NCI-H1092 treated with DMSO at 0.1 percent for 48 hours (cell line): ENCODE measurements at regions not wholly inside any gene's neighbourhood (a gene's known extent, or its start where the extent isn't known, plus 50 kb on each side); places are given as distances from the start of the nearest gene placed in this dataset.

ENCODE experiments used
- DNase-seq: peaks from one replicate; lab custom pipeline; 2025; lab: John Stamatoyannopoulos, UW

DNA sequence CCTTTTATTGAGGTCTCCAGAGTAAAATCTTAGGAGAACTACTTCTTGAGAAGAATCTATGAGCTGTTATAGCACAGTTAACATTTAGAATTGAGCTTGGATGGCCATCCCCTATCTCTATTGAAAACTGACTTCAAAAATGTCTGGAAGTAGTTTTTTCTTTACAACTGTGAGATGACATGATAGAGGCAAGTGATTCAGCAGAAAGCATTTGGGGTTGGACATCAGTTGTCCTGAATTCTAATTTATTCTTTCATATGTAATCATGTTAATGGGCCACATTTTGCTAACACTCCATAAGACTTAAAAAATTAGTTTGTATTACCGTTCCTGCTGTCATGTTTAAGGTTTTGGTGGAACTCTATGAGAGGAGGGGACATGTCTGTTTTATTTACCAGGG lies 237.0 kb upstream of the SLC14A2 start:
- DNase-seq = no peak

DNA sequence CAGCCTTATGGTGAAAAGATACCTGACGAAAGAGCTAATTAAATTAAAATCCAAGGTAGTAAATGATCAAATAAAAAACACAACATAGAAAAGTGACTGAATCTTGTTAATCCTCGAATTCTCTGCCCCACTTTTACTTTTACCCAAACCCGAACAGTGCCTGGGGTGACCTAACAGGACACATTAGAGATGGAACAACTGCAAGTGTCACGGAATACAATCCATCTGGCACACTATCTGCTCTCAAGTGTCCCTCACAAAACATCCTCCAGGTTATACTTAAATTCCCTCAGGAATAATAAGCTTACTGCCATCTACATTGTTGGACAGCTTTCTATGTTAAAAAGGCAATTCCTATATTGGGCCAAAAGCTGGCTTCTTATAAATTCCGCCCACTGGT lies 236.3 kb upstream of the SLC14A2 start:
- DNase-seq = no peak

DNA sequence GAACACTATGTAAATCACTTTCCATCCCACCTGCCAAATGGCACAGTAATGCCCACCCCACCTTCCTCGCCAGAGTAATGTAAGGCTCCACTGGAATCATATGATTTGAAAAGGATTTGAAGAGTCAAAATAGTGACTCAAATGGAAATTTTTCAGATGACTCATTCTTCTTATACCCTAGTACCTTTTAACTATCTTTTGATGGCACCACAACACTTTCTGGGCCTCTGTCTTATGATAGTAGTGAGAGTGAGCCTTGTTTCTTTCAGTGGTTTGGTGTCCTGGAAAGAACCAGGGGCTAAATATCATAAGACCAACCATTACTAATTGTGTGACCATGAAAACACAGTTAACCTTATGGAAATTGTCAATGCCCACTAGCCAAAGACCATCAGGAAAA lies 235.4 kb upstream of the SLC14A2 start:
- no peak for DNase-seq

DNA sequence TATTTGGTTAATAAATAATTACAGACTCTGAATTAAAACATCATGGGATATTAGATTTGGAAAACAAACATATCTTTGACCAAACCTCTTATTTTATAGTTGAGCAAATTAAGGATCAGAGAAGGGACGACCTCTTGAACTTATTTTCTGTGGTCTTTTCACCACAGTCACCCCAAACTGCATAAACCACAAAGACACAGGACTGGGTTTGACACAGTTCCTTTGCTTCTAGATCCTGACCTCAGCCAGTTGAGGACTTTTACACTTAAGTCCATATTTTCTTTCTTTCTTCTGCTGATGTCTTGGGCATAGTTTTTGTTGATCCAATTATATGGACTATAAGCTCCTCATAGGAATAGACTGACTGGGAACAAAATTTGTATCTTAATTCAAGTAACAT lies 234.0 kb upstream of the SLC14A2 start:
- DNase-seq = no peak

DNA sequence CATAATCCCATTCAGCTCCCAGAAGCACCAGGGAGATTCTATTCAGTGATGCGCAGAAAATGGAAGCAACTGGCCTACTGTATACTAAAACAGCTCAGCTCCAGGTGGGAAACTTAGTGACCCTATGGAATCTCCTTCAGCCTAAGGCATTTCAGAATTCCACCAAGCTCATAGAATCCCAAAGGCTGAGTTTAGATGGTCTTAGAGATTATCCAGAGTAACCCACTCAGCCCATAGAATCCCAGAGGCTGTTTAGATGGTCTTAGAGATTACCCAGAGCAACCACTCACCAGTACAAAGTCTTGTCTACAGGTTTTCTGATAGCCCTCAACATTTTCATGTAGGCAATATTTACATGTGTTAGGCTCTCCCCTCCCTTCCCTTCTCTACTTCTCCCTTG lies 232.0 kb upstream of the SLC14A2 start:
- DNase-seq = no peak

DNA sequence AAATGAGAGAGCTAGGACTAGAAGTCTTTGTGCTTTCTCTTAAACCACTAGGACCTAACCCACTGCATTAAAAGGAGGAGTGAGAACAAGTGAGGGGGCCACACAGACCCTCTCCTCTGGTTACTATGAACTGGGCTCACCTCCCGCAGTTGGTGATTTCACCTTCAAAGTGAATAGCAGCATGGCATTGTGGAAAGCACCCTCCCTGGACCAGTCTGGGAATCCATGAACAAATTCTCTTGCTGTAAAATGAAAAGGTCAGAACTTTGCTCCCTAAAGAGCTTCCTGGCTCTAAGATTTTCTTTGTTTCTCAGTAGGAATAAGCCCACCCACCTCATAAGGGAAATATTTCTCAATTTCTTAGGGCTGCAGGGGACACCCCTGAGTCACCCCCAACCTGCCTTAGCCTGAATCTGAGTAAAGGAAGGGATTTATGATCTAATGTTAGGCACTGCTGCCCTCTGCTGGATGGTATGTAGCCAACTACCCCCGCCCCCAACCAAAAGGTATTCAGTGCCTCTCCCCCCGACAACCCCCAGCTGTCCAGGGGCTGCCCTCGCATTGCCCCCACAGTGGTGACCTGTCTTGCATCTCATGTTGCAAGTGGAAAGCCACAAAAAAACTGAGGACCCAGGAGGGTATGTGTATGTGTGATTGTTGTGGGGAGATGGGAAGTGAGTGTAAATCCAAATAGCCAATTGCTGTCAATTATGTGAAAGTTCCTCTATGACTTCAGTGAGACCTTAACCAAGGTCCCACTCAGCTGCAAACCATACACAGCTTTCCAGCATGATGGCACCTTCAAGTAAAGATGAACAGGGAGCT lies 230.9 kb upstream of the SLC14A2 start:
- DNase-seq = peak; percentile 80

DNA sequence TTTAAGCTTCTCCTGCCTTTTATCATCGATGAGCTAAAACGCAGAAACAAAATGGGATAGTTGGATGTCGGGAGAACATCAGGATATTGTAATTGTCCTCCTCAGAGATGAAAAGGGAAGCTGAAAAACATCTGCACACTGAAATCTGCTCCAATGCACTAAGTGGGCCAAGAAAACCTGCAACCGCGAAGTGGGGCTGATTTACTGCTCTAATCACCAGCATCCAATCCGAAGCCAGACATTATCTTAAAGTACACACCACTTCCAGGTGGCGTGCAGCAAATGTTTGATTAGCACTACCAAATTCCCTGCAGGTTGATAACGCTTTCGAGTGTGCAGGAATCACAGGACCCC lies 230.3 kb upstream of the SLC14A2 start:
- DNase-seq = no peak

DNA sequence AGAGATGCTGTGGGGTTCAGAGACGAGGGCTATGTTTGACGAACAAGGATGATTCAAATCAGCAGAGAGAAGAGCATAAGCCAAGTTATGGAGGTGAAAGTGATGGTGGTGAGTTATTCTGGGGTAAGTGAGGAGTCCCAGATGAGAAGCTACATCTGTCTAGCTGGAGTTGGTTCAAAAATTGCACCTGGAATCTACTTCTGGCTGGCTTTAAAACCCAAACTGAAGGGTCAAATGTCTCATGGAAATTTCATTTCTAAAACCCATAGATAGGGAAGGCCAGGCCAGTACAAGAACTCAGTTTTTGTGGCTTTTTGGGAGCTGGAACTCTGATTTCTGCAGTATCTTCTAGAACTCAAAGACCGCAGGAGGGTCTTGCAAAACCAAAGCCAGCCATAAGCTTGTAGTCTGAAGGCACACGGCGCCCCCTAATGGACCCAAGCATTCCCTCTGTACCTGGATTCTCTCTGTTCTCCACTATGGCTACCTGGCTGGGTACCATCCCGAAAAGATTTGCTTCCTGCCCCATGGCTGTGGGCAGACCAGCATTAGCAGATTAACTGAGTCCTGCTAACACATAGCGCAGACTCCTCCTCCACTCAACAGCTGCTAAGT lies 229.1 kb upstream of the SLC14A2 start:
- DNase-seq = peak; percentile 81

DNA sequence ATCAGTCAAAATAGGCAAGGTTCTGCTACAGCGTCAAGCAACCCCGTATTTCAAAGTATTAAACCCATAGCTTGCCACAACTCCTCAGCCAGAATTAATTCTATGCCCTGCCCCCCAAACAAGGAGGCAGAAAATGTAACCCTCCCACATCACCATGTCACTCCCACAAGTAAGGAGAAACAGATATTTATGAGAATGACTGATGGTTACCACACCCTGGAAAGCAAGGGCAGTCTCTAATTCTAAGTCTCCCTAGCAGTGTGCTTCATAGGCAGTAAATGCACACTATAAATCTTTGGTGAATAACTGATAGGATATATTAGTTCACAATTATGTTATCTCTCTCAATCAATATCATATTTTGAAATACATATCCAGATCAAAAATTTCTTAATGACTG lies 228.0 kb upstream of the SLC14A2 start:
- no peak for DNase-seq

DNA sequence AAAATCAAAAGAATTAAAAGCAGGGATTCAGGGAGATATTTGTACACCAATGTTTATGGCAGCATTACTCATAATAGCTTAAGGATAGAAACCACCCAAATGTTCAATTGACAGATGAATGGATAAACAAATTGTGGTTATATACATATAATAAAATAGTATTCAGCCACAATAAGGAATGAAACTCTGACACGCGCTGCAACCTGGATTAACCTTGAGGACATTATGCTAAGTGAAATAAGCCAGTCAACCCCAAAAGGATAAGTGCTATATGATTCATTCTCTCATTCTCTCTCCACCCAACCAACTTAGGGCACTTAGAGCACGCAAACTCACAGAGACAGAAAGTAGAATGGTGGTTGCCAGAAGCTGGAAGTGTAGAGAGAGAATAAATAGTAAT lies 216.8 kb upstream of the SLC14A2 start:
- no peak for DNase-seq

DNA sequence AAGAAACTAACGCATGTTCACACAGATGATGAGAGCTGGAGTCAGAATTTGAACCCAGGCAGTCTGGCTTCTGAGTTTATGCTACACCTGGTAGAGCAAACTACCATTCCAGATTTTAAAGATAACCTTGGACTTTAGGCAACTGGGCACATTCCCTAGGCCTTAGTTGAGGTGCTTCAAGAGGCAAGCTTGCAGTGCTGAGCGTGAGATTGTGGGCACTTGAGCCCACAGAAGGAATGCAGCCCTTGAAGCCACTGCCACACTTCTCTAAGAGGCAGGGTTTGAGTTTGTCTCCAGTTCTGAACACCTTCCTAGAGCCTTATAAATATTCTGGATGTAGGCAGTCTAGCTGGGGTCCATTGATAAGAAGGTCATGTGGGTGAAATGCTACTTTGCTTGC lies 216.1 kb upstream of the SLC14A2 start:
- no peak for DNase-seq

DNA sequence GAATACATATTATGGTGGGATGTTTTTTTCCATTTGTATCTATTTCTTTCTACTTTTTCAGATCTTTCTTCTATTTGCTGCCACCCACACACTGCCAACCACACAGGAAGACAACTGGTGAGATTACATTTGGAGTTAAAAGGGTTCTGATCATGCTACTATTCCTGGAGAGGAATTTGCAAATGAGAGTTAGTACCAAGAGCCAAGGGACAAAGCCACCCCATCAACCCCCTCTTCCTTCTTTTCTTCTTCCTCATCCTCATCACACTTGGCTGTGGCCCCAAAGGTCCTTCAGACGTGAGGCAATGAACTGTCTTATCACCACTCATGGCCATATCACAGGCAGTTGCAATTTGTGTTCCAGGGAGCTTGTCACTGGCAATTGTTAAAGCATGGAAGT lies 215.6 kb upstream of the SLC14A2 start:
- no peak for DNase-seq

DNA sequence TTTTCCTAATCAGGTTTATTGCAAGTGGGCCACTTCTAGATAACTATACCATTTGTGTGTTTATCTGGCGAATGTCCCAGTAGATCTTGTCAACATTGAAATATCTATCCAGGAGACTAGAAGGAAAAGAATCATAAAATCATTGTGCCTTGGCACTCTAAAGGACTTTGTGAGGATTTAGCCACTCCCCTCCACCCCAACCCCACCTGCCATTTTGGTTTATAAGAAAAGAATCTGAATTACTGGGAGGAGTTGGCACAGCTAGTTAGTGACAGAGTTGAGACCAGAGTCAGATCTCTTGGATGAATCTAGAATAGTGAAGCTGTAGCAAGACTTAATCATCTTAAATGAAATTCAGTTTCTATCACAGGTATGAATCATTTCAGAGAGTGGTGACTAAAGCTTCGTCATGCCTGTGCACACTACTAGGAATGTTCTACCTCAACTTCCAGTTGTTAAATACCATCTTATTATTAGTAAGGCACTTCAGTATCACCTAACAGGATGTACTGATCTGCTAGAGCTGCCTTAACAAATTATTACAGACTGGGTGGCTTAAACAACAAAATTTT lies 212.7 kb upstream of the SLC14A2 start:
- DNase-seq = no peak

DNA sequence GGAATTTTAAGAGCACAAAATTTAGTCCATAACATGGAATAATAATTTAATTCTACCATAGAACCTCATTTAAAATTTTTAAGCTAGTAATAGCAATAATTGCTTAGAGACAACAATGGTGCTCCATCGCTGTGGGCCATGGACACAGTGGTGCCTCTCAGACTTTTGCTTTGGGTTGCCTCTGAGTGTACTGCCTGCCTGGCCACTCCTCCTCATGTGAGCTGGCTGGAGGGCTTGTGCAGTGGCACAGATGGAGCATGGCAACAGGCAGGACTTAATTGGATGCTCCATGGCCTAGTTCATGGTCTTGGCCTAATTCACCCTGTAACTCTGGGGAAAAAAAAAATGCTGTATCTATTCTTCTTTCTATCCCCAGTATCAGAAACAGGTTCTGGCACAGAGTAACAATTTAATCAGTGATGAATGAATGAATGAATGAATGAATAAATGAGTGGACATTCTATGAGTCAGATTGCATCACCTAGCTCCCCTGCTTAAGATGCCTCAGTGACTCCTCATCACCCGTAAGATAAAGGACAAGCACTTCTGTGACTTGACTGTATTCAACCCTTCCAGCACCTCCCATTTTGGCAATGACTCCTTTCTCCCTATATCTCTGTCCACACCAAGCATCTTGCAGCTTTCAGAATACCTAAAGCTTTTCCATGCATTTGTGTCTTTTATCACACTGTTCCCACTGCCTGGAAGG lies 211.8 kb upstream of the SLC14A2 start:
- no peak for DNase-seq

DNA sequence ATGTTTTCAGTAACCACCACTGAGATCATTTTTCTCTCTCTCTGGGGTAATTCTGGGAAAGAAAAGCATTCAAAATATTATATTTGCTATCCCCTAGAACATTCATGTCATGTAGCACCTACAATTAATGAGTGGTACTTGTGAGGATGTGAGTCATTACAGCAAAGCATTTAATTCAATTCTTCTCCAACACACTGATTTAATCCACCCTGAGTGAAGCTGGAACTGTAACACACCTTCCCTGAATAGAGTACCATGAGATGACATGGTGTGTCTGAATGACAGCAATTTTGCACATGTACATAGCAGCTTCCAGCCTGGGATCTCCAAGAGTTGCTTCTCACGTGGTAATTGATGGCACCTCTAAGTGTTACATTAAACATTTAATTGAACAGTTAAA lies 207.1 kb upstream of the SLC14A2 start:
- no peak for DNase-seq

DNA sequence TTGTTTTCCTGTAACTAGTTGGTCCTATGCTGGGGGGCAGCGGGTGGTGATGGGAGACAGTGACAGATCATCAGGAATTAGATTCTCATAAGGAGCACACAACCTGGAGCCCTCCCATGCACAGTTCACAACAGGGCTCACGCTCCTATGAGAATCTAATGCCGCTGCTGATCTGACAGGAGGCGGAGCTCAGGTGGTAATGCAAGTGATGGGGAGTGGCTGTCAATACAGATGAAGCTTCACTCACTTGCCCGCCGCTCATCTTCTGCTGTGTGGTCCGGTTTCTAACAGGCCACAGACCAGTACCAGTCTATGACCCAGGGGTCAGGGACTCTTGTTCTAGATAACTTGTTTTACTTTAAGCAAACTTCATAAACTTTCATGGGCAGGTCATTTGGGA lies 205.3 kb upstream of the SLC14A2 start:
- DNase-seq = no peak

DNA sequence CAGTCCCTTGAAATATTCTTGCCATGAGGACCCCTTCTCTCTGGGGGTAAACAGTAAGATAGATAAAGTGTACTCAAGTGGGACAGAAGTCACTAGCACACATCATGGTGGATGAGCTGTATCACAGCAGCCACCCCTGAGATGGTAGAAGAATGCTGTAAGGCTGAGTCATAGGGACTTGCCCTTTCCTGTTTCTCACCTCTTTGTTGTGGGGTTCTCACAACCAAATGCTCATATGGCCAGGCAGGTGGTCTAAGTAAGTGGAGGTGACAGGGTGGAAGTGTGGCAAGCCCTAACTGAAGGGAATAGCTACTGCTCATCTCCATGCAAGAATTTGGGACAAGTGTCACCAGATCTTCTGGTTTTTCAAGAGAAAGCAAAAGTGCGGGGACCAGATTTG lies 202.7 kb upstream of the SLC14A2 start:
- DNase-seq = no peak

DNA sequence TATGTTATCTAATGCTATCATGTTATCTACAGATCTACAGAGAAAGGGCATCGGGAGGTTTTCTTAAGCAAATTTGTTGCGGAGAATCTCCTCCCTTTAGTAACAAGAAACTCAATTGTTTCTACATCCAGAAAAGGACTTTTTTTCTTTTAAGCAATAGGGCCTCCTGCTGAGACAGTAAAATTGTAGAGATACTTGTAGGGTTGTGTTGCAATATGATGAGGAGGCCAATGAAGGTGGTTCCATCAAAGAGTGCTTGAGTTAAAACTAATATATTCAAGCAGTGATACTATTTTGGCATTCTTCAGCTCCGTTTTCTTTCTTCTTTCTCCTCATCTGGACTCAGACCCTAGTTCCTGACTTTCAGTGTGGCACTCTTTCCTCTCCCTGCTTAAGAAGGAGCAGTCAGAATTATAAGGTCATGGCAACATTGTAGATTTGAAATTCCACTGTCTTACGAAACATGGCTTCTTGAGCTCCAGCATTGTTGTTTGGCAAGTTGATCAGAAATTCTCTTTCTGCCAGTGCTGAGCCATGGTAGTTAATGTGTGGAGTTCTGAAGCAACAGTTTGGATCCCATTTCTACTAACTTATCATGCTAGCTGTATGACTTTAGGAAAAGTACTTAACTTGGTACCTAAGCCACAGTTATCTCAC lies 202.0 kb upstream of the SLC14A2 start:
- no peak for DNase-seq

DNA sequence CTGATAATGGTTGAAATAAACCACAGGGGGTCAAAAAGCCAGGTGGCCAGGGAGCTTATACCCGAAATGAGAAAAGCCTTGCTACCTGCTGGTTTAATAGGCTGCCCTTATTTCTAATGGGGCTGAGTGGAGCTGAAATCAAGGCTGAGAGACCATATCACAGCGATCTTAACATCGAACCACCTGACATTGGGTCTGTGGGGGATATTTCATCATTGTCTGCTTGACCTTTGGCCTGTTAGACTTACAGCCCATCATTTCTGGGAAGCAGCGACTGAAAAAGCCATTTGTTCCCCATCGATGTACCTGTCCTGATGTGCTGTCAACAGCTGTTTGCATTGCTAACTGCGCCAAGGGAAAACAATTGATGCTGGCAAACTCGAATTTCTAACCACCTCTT lies 199.7 kb upstream of the SLC14A2 start:
- peak; percentile 100 for DNase-seq

DNA sequence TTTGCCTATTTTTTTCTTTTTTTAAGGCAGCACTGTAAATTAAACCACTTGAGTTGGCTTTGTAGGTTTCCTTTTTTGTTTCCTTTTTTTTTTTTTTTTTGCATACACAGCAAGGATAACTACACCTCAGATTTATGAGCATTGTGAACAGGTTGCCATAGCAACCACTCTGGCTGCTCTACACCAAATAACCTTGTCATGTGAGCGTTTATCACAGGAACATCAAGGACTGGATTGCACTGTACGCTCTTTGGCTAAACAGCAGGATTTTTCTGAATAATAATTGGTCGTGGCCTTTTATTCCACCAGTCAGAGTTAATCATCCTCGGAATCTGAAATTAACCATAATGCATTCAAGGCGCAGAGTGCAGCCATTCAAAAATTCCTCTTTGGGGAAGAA lies 199.1 kb upstream of the SLC14A2 start:
- DNase-seq = peak; percentile 99

DNA sequence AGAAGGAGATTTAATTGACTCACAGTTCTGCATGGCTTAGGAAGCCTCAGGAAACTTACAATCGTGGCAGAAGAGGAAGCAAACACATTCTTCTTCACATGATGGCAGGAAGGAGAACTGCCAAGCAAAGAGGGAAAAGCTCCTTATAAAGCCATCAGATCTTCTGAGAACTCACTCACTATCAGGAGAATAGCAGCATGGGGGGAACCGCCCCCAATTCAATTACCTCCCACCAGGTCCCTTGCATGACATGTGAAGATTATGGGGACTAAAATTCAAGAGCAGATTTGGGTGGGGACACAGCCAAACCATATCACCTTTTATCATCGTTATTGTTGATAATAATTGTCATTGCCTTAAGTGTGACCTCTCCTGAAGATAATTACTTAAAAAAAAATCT lies 197.9 kb upstream of the SLC14A2 start:
- no peak for DNase-seq

DNA sequence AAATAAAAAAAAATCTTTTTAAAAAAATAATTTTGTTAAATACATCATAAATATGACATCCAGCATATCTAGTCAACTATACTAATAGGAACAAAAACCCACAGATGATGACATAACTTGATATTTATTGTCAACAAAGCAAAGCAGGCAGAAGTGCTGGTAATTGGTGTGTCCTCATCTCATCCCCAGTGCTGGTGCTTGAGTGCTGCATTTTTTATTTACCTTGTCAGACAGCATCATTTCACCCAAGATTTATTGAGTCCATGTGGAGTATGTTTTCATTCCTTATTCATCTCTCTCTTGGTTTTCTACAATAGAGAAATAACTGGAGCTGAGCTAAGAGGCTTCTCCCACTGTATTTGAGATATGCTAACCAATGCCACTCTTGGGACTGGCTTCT lies 191.6 kb upstream of the SLC14A2 start:
- DNase-seq = peak; percentile 89

DNA sequence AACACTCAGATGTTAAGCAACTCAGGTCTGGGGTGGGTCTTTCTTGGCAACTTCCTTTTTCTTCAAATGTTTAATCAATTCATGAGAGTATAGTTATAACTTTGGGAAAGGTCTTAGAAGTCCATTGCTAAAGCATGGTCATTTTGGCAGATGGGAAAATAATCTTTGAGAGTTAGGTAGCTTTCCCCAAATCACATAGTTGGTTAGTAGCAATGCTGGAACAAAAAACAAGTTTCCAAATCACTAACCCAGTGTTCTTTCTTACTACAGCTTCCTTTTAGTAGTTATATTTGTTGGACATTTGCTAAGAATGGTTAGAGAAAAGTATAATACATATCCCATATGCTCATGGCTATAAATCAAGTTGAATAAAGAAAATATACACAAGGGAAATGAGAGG lies 185.2 kb upstream of the SLC14A2 start:
- DNase-seq = no peak
